Left renal pelvis (tissue), 4 donors: ENCODE measurements at regions not wholly inside any gene's neighbourhood (a gene's known extent, or its start where the extent isn't known, plus 50 kb on each side); places are given as distances from the start of the nearest gene placed in this dataset.
A peak's percentile ranks its signal among the peaks of the same experiment; 100 is the strongest.
"Not testable (repeated sequence)": the region's sequence is repeated elsewhere in the genome, so short reads cannot be mapped to it uniquely, and the experiment has no call there.

Experiments
- DNase-seq, 4 donors: peaks; one replicate each; pipeline ENCODE4 v3.0.0-alpha.2; 2013; ENCODE audit warnings: low read depth in 4 of 4, low spot score in 3 of 4

- not testable (repeated sequence) for DNase-seq
Observed at GRCh38 chr2:16235291-16235690, 294.9 kb downstream of the MYCN start.

GRCh38 chr2:16228951-16229350 lies 288.6 kb downstream of the MYCN start:
- no peak for DNase-seq

- no peak for DNase-seq
Observed at GRCh38 chr2:16228471-16228870, 288.1 kb downstream of the MYCN start.

GRCh38 chr2:16227811-16228462 lies 287.6 kb downstream of the MYCN start:
- DNase-seq, result no peak

GRCh38 chr2:16226943-16227664 lies 286.8 kb downstream of the MYCN start:
- DNase-seq, result no peak

GRCh38 chr2:16226381-16226780 lies 286.0 kb downstream of the MYCN start:
- DNase-seq, result no peak

- no peak for DNase-seq
Observed at GRCh38 chr2:16225545-16225944, 285.2 kb downstream of the MYCN start.

- DNase-seq, result no peak
Observed at GRCh38 chr2:16225071-16225470, 284.7 kb downstream of the MYCN start.

GRCh38 chr2:16224298-16225045 lies 284.1 kb downstream of the MYCN start:
- no peak for DNase-seq

GRCh38 chr2:16223841-16224177 lies 283.5 kb downstream of the MYCN start:
- DNase-seq, result no peak

- DNase-seq, result peak in 1 of 4 donors; percentile 30
Observed at GRCh38 chr2:16223161-16223840, 283.0 kb downstream of the MYCN start.

GRCh38 chr2:16222326-16222725 lies 282.0 kb downstream of the MYCN start:
- no peak for DNase-seq

GRCh38 chr2:16221461-16222010 lies 281.2 kb downstream of the MYCN start:
- no peak for DNase-seq

- no peak for DNase-seq
Observed at GRCh38 chr2:16219292-16219975, 279.1 kb downstream of the MYCN start.

GRCh38 chr2:16218625-16219024 lies 278.3 kb downstream of the MYCN start:
- no peak for DNase-seq

GRCh38 chr2:16218161-16218560 lies 277.8 kb downstream of the MYCN start:
- no peak for DNase-seq

GRCh38 chr2:16217741-16218140 lies 277.4 kb downstream of the MYCN start:
- not testable (repeated sequence) for DNase-seq

GRCh38 chr2:16217291-16217690 lies 276.9 kb downstream of the MYCN start:
- DNase-seq, result no peak

- no peak for DNase-seq
Observed at GRCh38 chr2:16216558-16216945, 276.2 kb downstream of the MYCN start.

- peak in 1 of 4 donors; percentile 19 for DNase-seq
Observed at GRCh38 chr2:16215902-16216557, 275.7 kb downstream of the MYCN start.
